Peyer's patch (tissue), 4 donors: ENCODE measurements at regions not wholly inside any gene's neighbourhood (a gene's known extent, or its start where the extent isn't known, plus 50 kb on each side); places are given as distances from the start of the nearest gene placed in this dataset.

ENCODE experiments used
- POLR2A ChIP-seq, 2 donors: fragments of 450-650 bp; IDR thresholded peaks; one replicate each; pipeline ENCODE4 v1.5.1; 2017; ENCODE audit warnings: antibody characterized with exemption in 2 of 2, mild to moderate bottlenecking in 2 of 2, moderate library complexity in 2 of 2
- TF ChIP-seq, protein P1 (sequence below), 6 experiments: fragments of 450-650 bp in 4 of 6; fragments of 200-600 bp in 2 of 6; sonication (generic) in 1 of 6; IDR thresholded peaks; one replicate each; pipeline ENCODE4 v1.5.1; 2017 to 2019; ENCODE audit warnings: antibody characterized with exemption in 6 of 6, mild to moderate bottlenecking in 3 of 6, moderate library complexity in 1 of 6

DNA sequence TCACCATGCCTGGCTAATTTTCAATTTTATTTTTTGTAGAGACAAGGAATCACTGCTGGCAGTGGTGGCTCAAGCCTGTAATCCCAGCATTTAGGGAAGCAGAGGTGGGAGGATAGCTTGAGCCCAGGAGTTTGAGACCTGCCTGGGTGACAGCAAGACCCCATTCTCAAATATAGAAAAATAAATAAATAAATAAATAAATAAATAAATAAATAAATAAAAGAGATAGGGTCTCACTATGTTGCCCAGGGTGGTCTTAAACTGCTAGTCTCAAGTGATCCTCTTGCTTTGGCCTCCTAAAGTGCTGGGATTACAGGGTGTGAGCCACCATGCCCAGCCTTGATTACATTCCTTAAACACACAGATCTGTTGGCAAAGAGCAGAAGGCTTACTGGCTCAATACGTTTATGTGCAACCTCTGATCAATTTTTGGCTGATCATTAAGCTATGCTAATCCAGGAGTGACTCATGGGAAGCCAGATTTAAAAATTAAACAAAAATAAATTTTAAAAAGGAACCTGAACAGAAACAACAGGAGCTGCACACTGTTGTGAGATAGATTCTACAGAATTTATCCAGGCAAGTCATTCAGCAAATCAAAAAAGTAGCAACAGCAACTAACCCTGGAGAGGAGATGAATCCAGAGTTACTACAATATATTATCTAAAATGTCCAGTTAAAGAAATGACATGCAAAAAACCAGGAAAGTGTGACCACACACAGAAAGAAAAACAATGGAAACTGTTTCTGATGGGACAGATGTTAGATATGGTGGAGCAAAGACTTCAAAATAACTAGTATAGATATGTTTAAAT, 79.4 kb downstream of the RPE65 start:
- TF ChIP-seq POLR2A (IDR thresholded peaks at IDR 0.05) = no peak
- TF ChIP-seq, protein P1, sequence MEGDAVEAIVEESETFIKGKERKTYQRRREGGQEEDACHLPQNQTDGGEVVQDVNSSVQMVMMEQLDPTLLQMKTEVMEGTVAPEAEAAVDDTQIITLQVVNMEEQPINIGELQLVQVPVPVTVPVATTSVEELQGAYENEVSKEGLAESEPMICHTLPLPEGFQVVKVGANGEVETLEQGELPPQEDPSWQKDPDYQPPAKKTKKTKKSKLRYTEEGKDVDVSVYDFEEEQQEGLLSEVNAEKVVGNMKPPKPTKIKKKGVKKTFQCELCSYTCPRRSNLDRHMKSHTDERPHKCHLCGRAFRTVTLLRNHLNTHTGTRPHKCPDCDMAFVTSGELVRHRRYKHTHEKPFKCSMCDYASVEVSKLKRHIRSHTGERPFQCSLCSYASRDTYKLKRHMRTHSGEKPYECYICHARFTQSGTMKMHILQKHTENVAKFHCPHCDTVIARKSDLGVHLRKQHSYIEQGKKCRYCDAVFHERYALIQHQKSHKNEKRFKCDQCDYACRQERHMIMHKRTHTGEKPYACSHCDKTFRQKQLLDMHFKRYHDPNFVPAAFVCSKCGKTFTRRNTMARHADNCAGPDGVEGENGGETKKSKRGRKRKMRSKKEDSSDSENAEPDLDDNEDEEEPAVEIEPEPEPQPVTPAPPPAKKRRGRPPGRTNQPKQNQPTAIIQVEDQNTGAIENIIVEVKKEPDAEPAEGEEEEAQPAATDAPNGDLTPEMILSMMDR (IDR thresholded peaks at IDR 0.05) = no peak
